ENCODE measurements at regions not wholly inside any gene's neighbourhood (a gene's known extent, or its start where the extent isn't known, plus 50 kb on each side); places are given as distances from the start of the nearest gene placed in this dataset.
"Not testable (repeated sequence)": the region's sequence is repeated elsewhere in the genome, so short reads cannot be mapped to it uniquely, and the experiment has no call there.

GRCh38 chr6:137709424-137710236 is 157.4 kb upstream of the TNFAIP3 start:
- no peak for DNase-seq (ENCODE audit: low spot score)

DNA sequence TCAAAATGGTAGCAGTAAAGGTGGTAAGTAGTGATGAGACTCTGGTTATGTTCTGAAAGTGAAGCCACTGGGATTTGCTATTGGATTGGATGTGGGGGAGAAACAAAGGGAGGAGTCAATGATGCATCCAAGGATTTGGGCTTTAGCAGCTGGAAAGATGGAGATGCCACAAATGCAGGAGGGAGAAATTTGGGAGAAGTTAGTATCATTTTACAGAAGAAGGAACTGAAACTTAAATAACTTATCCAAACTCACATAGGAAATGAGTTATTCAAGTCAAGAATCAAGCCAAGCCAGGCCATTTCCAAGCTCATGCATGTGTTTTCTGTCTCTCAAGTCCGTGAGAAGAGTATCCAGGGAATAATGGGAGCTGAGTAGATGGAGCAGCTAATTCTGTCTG is 155.1 kb upstream of the TNFAIP3 start:
- no peak for DNase-seq (ENCODE audit: low spot score)

- DNase-seq (ENCODE audit: low spot score), result no peak
Measured at GRCh38 chr6:137712587-137712986, 154.5 kb upstream of the TNFAIP3 start.

DNA sequence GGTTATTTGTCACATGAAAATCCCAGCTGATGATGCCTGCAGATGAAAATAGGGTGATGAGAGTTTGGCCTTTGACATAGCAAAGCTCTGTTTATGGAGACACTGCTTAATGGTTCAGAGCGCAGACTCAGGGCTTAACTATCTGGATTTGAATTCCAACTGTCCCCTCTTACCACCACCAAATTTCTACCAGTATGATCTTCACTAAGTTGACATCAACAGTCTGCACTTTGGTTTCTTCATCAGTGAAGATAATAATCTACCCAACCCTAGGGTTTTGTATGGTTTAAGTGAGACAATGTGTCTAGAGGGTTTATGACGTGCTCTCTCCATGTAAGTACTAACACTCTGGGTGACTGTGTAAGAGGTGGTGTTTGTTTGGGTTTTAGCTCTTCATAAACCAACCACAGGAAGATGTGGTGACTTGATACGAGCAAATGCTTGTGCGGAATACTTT is 151.4 kb upstream of the TNFAIP3 start:
- no peak for DNase-seq (ENCODE audit: low spot score)

DNA sequence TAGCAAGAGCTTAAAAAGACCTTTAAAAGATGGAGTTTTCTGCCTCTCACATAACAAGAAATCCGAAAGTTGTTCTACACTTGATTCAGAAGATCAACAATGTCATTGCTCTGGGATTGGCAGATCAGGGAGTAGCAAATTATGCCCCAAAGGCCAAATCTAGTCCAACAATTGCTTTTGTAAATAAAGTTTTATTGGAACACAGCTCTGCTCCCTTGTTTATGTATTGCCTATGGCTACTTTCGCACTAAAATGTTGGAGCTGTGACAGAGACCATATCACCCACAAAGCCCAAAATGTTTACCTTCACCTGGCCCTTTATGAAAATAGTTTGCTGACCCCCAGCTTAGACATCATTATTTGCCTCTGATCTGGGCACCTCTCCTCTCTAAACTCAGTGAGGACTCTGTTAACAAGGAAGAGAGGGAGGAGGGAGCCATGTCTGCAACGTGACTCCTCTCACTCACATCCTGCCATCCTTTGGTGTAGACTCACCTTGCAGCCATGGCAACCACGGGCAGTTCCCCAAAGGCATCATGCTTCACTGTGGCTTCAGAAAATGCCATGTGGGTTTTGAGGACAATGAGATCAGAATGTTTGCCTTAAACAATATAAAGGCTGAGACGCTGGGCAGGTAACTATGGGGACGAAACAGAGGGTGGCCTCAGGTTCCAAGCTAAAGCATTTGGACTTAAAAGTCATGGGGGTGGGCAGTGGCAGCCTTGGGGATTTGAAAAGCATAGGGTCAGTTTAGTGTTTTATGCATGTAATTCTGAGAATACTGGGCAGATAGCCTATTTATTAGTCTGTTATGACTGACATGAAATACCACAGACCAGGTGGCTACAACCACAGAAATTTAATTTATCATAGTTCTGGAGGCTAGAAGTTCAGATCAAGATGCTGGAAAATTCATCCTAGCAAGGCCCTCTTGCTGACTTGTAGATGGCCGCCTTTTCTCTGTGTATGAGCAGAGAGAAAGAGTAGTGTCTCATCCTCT is 149.7 kb upstream of the TNFAIP3 start:
- no peak for DNase-seq (ENCODE audit: low spot score)

DNA sequence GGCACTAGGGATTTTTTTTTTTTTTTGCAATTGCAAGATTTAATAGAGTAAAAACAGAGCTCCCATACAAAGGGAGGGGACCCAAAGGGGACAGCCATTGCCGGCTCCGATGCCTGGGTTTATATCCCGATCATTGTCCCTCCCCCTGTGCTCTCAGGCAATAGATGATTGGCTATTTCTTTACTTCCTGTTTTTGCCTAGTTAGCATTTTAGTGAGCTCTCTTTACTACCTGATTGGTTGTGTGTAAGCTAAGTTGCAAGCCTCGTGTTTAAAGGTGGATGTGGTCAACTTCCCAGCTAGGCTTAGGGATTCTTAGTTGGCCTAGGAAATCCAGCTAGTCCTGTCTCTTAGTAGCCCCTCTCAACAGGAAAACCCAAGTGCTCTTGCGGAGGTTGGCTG is 148.2 kb upstream of the TNFAIP3 start:
- DNase-seq (ENCODE audit: low spot score), result not testable (repeated sequence)

GRCh38 chr6:137722749-137723272 is 144.2 kb upstream of the TNFAIP3 start:
- no peak for DNase-seq (ENCODE audit: low spot score)

DNA sequence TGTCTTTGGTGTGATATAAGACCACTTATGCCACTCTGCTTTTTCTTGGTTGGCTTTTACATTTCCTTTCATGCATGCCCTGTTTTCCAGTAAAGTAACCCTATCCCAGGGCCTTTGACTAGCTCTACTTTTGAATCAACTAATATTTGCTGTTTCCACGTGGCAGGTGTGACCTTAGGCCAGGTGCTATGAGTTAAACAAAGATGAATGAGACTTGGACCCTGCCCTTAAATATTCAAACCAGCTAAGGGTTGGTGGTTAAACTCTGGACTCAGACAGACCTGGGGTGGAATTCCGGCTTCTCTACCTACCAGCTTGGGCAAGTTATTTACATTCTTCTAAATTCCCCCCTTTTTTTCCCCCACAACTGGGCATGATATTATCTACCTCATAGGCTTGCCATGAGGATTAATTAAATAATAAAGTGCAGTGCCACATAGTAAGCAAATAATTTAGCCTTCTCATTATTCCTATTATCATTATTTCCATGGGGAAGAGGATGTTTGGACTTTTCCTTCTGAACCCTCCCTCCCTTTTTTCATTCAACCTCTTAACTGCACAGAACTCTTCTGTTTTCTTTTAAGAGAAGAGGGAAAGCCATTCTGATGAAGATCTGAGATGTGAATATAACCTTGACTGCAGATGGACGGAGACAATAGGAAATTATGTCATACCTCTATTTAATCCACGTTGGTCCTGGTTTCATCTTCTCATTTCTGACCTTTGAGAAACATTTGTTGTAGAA is 143.6 kb upstream of the TNFAIP3 start:
- no peak for DNase-seq (ENCODE audit: low spot score)

DNA sequence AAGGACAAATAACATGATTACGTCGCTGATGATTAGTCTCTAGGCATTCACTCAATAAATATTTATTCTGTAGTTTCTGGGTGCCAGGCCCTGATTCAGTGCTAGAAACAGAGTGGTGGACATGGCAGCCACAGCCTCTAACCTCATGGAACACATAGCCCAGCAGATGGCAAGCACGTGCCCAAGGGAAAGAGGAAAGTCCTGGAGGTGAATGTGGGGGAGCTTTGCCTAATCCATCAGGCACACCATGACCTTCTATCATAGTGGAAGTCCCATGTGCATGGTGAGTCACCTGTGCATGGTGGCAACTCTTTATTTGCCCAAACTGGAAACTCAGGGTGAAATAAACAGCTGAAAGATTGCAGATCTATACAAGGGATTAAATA is 143.0 kb upstream of the TNFAIP3 start:
- no peak for DNase-seq (ENCODE audit: low spot score)

- DNase-seq (ENCODE audit: low spot score), result no peak
Measured at GRCh38 chr6:137724495-137725211, 142.4 kb upstream of the TNFAIP3 start.

- DNase-seq (ENCODE audit: low spot score), result no peak
Measured at GRCh38 chr6:137725949-137726348, 141.1 kb upstream of the TNFAIP3 start.

DNA sequence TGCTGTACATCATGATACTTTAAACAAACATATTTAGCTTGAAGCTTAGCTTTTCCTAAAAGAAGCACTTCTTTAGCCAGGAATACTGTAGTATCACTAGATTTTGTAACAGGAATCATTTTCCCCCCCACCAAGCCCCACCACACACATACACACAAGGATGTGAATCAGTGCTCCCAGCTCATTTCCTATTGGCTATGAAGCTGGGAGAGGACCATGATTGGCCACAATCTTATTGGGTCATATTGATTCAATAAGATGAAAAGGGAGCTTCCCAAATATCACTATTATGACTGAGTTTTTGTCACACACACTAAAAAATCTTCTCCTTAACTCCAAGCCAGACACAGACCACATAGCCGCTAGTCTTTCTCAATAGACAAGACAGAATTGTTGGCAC is 140.5 kb upstream of the TNFAIP3 start:
- no peak for DNase-seq (ENCODE audit: low spot score)

DNA sequence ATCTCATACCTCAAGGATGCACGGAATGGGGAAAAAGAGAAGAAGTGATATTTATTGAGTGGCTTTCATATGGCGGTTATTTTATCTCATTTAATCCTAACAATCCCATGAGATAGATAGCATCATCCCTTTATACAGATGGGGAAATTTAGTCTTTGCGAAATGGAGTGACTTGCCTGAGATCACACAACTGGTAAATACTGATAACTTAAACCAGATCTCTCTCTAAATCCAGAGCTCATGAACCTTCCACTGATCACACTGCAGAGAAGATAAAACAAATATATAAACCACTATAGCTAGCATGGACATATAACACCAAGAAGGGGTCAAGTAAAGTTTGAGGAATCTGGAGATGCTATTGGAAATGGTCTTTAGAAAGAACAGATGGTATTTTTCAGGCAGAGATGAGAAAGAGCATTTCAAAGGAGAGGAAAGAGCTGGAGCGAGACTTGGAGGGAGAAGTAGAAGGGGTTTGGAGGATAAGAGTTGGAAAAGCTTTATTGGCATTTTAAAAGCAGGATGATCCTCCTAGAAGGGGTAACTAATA is 139.8 kb upstream of the TNFAIP3 start:
- no peak for DNase-seq (ENCODE audit: low spot score)

- DNase-seq (ENCODE audit: low spot score), result no peak
Measured at GRCh38 chr6:137728386-137729349, 138.4 kb upstream of the TNFAIP3 start.

DNA sequence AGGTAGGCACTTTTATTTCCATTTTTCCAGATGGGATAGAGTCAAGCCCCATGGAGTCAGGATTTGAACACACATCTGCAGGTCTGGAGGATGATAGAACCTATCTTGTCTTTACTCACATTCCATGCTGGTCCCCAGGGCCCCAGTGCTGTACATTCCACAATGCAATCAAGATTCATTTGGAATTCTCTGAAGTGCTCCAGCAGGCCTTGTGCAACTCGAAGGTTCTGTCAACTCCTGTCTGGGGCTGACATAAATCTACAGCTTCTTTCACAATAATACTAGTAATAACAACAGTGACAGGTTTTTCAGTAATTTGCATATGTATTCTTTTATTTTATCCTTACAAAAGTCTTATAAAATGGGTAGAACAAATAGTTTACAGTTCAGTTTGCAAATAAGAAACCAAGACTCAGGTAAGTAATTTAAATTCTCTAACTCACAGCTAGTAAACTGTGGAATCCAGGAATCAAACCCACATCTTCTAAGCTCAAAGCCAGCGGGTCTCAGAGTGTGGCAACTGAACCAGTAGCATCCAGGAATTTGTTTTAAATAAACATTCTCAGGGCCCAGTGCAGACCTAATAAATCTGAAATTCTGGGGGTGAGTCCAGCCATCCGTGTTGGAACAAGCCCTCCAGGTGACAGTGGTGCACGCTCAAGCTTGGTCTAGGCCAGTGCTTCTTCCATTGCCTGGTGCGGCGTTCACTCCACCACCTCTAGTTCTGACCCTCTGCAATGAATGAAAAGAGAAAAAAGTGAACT is 137.0 kb upstream of the TNFAIP3 start:
- DNase-seq (ENCODE audit: low spot score), result no peak

GRCh38 chr6:137731600-137731959 is 135.5 kb upstream of the TNFAIP3 start:
- no peak for DNase-seq (ENCODE audit: low spot score)

GRCh38 chr6:137731960-137732616 is 135.0 kb upstream of the TNFAIP3 start:
- DNase-seq (ENCODE audit: low spot score), result no peak

DNA sequence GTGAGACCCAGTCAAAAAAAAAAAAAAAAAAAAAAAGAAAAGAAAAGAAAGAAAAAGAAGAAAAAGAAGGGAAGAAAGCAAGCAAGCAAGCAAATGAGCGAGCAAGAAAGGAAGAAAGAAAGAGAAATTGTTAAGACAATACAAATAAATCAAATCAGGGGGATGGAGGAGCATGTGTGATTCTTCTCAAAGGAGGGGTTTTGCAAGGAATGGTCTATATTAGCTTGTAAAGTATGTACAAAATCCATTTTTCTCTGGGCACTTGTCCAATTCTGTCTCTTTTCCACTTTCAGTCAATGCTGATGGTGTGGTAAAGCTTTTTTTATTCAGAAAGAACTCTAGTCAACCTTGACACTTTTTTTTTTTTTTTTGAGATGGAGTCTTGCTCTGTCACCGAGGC is 133.7 kb upstream of the TNFAIP3 start:
- DNase-seq (ENCODE audit: low spot score), result no peak
